ENCODE measurements at regions not wholly inside any gene's neighbourhood (a gene's known extent, or its start where the extent isn't known, plus 50 kb on each side); places are given as distances from the start of the nearest gene placed in this dataset.

DNA sequence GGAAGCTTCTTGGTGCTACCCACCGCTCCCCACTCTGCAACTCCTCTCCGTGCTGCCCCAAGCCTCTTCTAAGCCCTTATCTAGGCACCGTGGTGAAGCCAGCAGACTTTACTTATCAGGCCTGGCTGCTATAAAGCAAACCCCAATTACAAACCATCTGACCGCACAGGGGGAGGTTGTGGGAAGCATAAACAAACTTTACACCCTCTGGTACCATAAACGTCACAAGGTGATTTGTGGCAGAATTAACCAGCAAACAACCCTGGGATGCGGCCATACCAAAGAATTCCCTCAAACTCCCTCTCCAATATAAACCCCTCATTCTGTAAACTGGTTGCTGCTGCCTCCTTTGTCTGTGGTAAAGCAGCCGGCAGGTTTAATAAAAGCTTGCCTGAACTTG lies 55.2 kb downstream of the MAGEC2 start:
- DNase-seq (ENCODE audit: low read depth), result no peak

GRCh38 chrX:142134533-142134932 lies 70.6 kb downstream of the MAGEC2 start:
- DNase-seq (ENCODE audit: low read depth), result no peak

- peak; percentile 0 for DNase-seq (ENCODE audit: low read depth)
These were observed 108.8 kb downstream of the MAGEC2 start for GRCh38 chrX:142096253-142096652.

DNA sequence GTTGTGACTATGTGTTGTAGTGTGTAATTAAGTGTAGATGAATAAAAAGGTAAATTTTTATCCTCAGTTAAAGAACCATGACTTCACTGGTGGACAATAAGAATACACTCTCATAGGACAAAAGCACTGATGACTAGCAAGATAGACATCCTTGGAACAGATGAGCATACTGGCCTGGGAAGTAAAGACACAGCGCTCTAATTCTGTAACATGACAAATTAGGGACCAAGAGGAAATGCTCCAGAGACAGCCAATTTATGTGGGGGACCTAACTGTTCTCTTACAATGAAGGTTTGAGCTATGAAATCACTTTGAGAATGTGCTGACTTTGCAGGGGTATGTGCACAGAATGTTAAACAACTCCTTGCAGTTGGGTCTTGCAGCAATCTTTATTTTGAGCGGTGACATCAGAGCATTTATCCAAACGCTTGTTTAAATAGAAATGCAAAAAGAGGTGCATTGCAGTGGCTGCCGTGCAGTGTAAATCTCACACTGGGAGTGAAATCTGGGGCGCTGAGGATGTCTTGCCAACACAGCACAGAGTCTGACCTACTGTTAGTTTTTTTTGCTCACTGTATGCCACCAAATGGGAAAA lies 109.3 kb downstream of the MAGEC2 start:
- DNase-seq (ENCODE audit: low read depth), result peak; percentile 0

DNA sequence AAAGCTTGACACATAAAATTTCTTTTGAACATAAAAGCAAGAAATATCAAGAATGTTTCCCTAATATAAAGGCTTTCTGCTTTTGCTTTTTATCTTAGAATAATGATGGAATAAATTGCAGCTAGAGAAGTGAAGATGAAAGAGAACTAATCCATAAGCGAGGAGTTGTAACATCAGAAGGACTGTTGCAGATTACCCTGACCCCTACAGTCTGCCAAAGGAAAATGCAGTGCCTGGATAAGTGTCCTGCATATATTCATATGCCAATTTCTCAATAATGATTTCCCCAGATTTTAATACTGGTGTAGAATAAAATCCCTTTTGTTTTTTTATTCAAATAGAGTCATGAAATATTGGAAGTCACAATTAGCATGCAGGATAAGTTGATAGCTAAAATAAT lies 115.9 kb downstream of the MAGEC2 start:
- peak; percentile 7 for DNase-seq (ENCODE audit: low read depth)

DNA sequence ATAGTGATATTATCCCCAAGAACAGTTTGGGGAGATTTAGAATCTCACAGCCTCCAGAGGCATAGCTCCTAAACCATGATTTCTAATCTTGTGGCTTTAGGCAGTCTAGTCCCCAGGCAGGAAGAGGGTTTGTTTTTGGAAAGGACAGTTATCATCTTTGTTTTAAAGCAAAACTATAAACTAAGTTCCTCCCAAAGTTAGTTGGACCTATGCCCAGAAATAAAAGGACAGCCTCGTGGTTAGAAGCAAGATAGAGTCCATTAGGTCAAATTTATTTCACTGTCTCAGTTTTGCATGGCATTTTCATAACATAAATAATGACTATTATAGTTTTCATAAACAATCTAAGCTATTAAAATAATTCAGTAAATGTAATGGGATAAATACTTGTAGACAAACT lies 120.5 kb downstream of the MAGEC2 start:
- no peak for DNase-seq (ENCODE audit: low read depth)

- DNase-seq (ENCODE audit: low read depth), result no peak
These were observed 128.5 kb downstream of the MAGEC2 start for GRCh38 chrX:142076633-142077032.

DNA sequence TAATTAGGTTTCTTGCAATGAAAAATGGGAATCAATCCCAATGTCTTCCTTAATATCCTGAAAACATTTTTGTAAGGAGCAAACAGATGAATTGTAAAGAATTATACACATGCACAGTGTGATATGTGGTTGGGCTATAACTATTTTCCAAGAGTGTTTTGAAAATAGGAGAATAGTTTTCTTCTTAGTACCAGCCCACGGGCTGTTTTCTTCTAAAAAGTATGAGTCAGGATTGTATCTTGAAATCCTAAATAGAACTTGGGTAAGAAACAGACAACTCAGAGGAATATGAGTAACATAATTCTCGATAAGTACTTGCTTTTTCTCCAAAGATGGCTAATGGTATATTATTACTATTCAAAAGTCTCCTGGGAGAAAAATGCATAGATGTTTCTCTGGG lies 136.7 kb downstream of the MAGEC2 start:
- peak; percentile 5 for DNase-seq (ENCODE audit: low read depth)

DNA sequence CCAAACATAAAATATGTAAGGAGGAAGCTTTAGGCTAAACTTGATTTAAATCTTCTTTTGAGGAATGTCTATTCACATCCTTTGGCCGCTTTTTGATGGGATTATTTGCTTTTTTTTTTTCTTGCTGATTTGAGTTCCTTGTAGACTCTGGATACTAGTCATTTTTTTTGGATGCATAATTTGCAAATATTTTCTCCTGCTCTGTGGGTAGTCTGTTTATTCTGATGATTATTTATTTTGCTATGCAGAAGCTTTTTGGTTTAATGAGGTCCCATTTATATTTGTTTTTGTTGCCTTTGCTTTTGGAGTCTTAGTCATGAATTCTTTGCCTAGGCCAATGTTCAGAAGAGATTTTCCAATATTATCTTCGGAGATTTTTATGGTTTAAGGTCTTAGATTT lies 144.9 kb downstream of the MAGEC2 start:
- DNase-seq (ENCODE audit: low read depth), result no peak

DNA sequence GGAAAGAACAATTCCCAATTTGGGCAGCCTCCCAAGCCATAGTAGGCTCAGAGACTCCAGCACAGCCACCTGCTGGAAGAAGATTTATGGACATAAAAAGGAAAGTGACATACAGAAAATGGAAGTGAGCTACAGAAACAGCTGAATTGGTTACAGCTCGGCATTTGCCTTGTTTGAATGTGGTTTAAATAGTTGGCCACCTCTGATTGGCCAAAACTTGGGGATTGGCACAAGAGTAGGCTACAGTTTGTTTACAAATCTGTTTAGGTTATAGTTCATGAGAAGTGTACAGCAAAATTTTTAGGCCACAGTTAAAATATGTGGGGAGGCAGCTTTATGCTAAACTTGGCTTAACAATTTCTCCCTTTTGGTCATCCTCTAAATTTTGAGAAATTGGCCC lies 150.4 kb downstream of the MAGEC1 start:
- no peak for DNase-seq (ENCODE audit: low read depth)

- no peak for DNase-seq (ENCODE audit: low read depth)
These were observed 148.5 kb downstream of the MAGEC1 start for GRCh38 chrX:142052238-142052637.

GRCh38 chrX:142043196-142043595 lies 139.5 kb downstream of the MAGEC1 start:
- DNase-seq (ENCODE audit: low read depth), result no peak

- DNase-seq (ENCODE audit: low read depth), result no peak
These were observed 137.2 kb downstream of the MAGEC1 start for GRCh38 chrX:142040906-142041305.

- DNase-seq (ENCODE audit: low read depth), result peak; percentile 13
These were observed 132.4 kb downstream of the MAGEC1 start for GRCh38 chrX:142036116-142036515.

DNA sequence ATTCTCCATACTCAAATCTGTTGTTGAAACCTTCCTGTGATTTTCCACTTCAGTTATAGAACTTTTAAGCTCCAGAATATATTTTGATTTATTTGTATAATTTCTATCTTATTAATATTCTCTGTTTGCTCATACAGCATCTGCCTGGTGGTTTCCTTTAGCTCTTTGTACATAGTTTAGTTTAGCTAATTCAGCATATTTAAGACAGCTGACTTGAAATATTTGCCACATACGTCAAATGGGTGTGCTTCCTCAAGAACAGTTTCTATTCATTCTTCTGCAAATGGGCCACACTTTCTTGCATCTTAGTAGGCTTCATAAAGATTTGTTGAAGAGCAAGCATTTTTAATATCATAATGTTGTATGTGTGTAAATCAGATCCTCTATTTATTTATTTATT lies 101.8 kb downstream of the MAGEC1 start:
- no peak for DNase-seq (ENCODE audit: low read depth)

- no peak for DNase-seq (ENCODE audit: low read depth)
These were observed 98.8 kb downstream of the MAGEC1 start for GRCh38 chrX:142002471-142002870.

DNA sequence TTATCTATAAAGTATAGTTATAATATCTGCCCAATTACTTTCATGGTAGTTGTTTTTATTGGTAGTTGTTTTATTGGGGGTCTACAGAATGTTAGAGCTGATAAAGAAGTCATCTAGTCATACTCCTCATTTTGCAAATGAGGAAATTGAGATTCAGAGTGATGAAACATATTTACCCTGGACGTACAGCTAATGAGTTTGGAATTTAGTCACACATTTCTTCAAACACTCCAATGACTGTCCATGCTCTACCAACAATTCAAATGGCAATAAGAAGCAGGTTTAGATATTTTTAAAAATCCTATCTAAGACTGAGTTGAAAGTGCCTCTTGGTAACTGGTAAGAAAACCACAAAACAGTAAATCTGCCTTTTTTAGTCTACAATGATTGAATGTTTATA lies 98.2 kb downstream of the MAGEC1 start:
- no peak for DNase-seq (ENCODE audit: low read depth)

GRCh38 chrX:141989815-141990214 lies 86.1 kb downstream of the MAGEC1 start:
- DNase-seq (ENCODE audit: low read depth), result peak; percentile 1

DNA sequence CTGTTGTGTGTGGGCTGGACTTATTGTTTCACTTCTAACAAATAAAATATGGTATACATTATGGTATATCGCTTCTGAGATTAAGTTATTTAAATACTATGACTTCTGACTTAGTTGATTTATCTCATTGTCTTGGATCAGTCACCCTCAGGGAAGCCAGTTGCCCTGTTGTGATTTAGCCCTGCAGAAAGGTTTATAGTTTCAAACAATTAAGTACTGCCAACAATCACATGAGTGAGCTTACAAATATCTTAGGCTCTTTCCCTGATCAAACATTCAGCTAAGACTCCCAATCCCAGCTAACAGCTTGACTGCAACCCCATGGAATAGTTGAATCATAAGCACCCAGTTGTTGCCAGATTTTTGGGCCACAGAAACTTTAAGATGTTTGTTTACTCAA lies 85.4 kb downstream of the MAGEC1 start:
- DNase-seq (ENCODE audit: low read depth), result no peak

GRCh38 chrX:141982296-141982695 lies 78.6 kb downstream of the MAGEC1 start:
- DNase-seq (ENCODE audit: low read depth), result no peak

DNA sequence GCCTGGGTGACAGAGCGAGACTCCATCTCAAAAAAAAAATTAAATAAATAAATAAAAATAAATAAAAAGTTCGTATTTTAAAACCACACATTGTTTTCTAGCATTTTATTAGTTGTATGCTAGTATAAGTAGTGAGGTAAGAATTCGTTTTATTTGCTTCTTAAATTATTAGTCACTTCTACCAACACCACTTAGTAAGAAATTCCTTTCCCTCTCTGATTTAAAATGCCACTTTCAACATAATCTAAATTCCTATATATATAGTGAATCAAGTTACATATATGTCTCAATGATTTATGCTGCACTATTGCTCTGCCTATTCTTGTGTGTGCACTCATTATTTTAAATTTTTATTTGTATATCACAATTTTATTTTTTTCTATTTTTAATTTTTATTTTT lies 72.1 kb downstream of the MAGEC1 start:
- DNase-seq (ENCODE audit: low read depth), result no peak

DNA sequence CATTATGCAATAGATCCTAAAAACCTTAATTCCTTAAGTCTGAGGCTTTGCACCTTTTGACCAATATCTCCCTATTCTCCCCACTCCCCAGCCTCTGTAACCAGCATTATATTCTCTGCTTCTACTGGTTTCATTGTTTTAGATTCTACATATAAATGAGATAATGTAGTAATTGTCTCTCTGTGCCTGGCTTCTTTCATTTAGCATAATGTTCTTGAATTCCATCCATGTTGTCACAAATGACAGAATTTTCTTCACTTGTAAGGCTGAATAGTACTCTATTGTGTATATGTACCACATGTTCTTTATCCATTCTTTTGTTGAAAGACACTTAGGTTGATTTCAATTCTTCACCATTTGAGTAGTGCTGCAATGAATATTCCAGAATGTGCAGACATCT lies 66.0 kb downstream of the MAGEC1 start:
- DNase-seq (ENCODE audit: low read depth), result no peak

DNA sequence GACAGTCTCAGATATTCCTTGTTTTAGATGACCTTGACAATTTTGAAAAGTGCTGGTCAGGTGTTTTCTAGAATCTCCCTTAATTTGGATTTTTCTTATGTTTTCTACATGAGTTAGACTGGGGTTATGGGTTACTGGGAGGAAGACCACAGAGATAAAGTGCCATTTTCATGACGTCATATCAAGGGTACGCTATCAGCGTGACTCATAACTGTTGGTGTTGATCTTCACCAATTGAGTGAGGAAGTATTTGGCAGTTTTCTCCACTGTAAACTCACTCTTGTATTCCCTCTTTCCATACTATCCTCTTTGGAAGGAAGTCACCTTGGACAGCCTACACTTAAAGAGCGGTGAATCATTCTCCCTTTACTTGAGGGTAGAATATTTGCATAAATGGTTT lies 56.9 kb downstream of the MAGEC1 start:
- peak; percentile 1 for DNase-seq (ENCODE audit: low read depth)

Data from amniotic epithelial cell (primary cell).